ENCODE measurements at regions not wholly inside any gene's neighbourhood (a gene's known extent, or its start where the extent isn't known, plus 50 kb on each side); places are given as distances from the start of the nearest gene placed in this dataset.

GRCh38 chr2:183803596-183803995 is 679.4 kb downstream of the NUP35 start:
- Histone ChIP-seq H3K4me3 (no peak overlapping the region), H3K27ac (no peak overlapping the region), H3K9me3 (no peaks in the 10 kb centered on the region), H3K36me3 (no peaks in the 10 kb centered on the region), H3K4me1 (no peaks in the 10 kb centered on the region), H3K27me3 (no peaks in the 10 kb centered on the region)
- no peak for DNase-seq (ENCODE audit: extremely low spot score in 2 of 2)
- intact Hi-C loops (cut with DNase I): no loop called here
- TF ChIP-seq CTCF (IDR thresholded peaks at IDR 0.05) (no peak), POLR2AphosphoS5 (IDR thresholded peaks at IDR 0.05; ENCODE audit: insufficient read depth in 1 of 2, low read depth in 1 of 2) (no peak), POLR2A (IDR thresholded peaks at IDR 0.05) (no peak)

- no peaks in the 10 kb centered on the region for H3K4me1 ChIP-seq
- no peak for TF ChIP-seq POLR2A (IDR thresholded peaks at IDR 0.05)
- no peak for TF ChIP-seq CTCF (IDR thresholded peaks at IDR 0.05)
- TF ChIP-seq POLR2AphosphoS5 (IDR thresholded peaks at IDR 0.05; ENCODE audit: insufficient read depth in 1 of 2, low read depth in 1 of 2): no peak
- intact Hi-C loops (cut with DNase I): no loop called here
Measured at GRCh38 chr2:183807870-183808269, 683.6 kb downstream of the NUP35 start.

GRCh38 chr2:183809404-183809803 is 685.2 kb downstream of the NUP35 start:
- intact Hi-C loops (cut with DNase I): no loop called here
- no peak for DNase-seq (ENCODE audit: extremely low spot score in 2 of 2)
- no peak overlapping the region for H3K27ac ChIP-seq
- no peak overlapping the region for H3K4me3 ChIP-seq
- H3K9me3 ChIP-seq: no peaks in the 10 kb centered on the region
- no peaks in the 10 kb centered on the region for H3K4me1 ChIP-seq
- no peaks in the 10 kb centered on the region for H3K27me3 ChIP-seq
- no peaks in the 10 kb centered on the region for H3K36me3 ChIP-seq
- TF ChIP-seq POLR2AphosphoS5 (IDR thresholded peaks at IDR 0.05; ENCODE audit: insufficient read depth in 1 of 2, low read depth in 1 of 2) (no peak), CTCF (IDR thresholded peaks at IDR 0.05) (no peak), POLR2A (IDR thresholded peaks at IDR 0.05) (no peak)

More at GRCh38 chr2:183807870-183808269, 683.6 kb downstream of the NUP35 start:
- H3K27me3 ChIP-seq: no peaks in the 10 kb centered on the region
- no peak for DNase-seq (ENCODE audit: extremely low spot score in 2 of 2)
- no peak overlapping the region for H3K4me3 ChIP-seq
- H3K27ac ChIP-seq: no peak overlapping the region
- no peaks in the 10 kb centered on the region for H3K9me3 ChIP-seq
- H3K36me3 ChIP-seq: no peaks in the 10 kb centered on the region

GRCh38 chr2:183811281-183811680 is 687.0 kb downstream of the NUP35 start:
- no peak for DNase-seq (ENCODE audit: extremely low spot score in 2 of 2)
- Histone ChIP-seq H3K36me3 (no peaks in the 10 kb centered on the region), H3K4me3 (no peak overlapping the region), H3K9me3 (no peaks in the 10 kb centered on the region), H3K4me1 (no peaks in the 10 kb centered on the region), H3K27me3 (no peaks in the 10 kb centered on the region), H3K27ac (no peak overlapping the region)
- TF ChIP-seq POLR2AphosphoS5 (IDR thresholded peaks at IDR 0.05; ENCODE audit: insufficient read depth in 1 of 2, low read depth in 1 of 2) (no peak), POLR2A (IDR thresholded peaks at IDR 0.05) (no peak), CTCF (IDR thresholded peaks at IDR 0.05) (no peak)
- intact Hi-C loops (cut with DNase I): no loop called here

GRCh38 chr2:183812091-183812490 is 687.8 kb downstream of the NUP35 start:
- Histone ChIP-seq H3K9me3 (no peaks in the 10 kb centered on the region), H3K4me3 (no peak overlapping the region), H3K4me1 (no peaks in the 10 kb centered on the region), H3K36me3 (no peaks in the 10 kb centered on the region), H3K27me3 (no peaks in the 10 kb centered on the region), H3K27ac (no peak overlapping the region)
- TF ChIP-seq CTCF (IDR thresholded peaks at IDR 0.05): no peak
- no peak for TF ChIP-seq POLR2A (IDR thresholded peaks at IDR 0.05)
- TF ChIP-seq POLR2AphosphoS5 (IDR thresholded peaks at IDR 0.05; ENCODE audit: insufficient read depth in 1 of 2, low read depth in 1 of 2): no peak
- intact Hi-C loops (cut with DNase I): no loop called here
- no peak for DNase-seq (ENCODE audit: extremely low spot score in 2 of 2)

Data from vagina (tissue), 2 donors.